HFFc6 (cell line): ENCODE measurements at regions not wholly inside any gene's neighbourhood (a gene's known extent, or its start where the extent isn't known, plus 50 kb on each side); places are given as distances from the start of the nearest gene placed in this dataset.

Experiments
- DNase-seq: peaks from one replicate; pipeline ENCODE4 v3.0.0-alpha.2; 2018
- H3K27ac Mint-ChIP-seq: 2 replicates; pipeline ENCODE4 v1.8.0; 2020; ENCODE audit warnings: mild to moderate bottlenecking, mixed read lengths
- H3K27me3 Mint-ChIP-seq: 2 replicates; pipeline ENCODE4 v1.8.0; 2021; ENCODE audit warnings: mild to moderate bottlenecking, moderate library complexity, mixed read lengths; ENCODE audit not compliant: insufficient read depth
- H3K36me3 Mint-ChIP-seq: 2 replicates; pipeline ENCODE4 v1.8.0; 2021; ENCODE audit warnings: low read depth, mixed read lengths
- H3K4me1 Mint-ChIP-seq: 2 replicates; pipeline ENCODE4 v1.8.0; 2020; ENCODE audit warnings: low read depth, mixed read lengths
- H3K4me3 Mint-ChIP-seq: 2 replicates; pipeline ENCODE4 v1.8.0; 2020; ENCODE audit warnings: mild to moderate bottlenecking, moderate library complexity, mixed read lengths
- H3K9me3 Mint-ChIP-seq: 2 replicates; pipeline ENCODE4 v1.8.0; 2020; ENCODE audit warnings: mild to moderate bottlenecking, mixed read lengths
- CTCF ChIP-seq: fragments of 200-600 bp; sonication (generic); IDR thresholded peaks from 2 replicates; pipeline ENCODE4 v1.5.0; 2021; ENCODE audit warnings: antibody characterized with exemption, mild to moderate bottlenecking

- Mint-ChIP-seq H3K4me1 (peaks cover 53% of the 10 kb centered on the region), H3K4me3 (no peak overlapping the region), H3K27ac (no peak overlapping the region), H3K36me3 (no peaks in the 10 kb centered on the region; the same call in 1 of the 2 replicates), H3K27me3 (no peaks in the 10 kb centered on the region), H3K9me3 (no peaks in the 10 kb centered on the region)
- no peak for TF ChIP-seq CTCF
- peak; percentile 15 for DNase-seq
Measured at GRCh38 chr1:72442262-72442661, 159.9 kb upstream of the NEGR1 start.

- peaks cover 60% of the 10 kb centered on the region for H3K4me1 Mint-ChIP-seq
- no peaks in the 10 kb centered on the region for H3K36me3 Mint-ChIP-seq
- no peaks in the 10 kb centered on the region for H3K9me3 Mint-ChIP-seq
- peak; percentile 56 for DNase-seq
- peak overlapping the region; percentile 84 for H3K27ac Mint-ChIP-seq
- TF ChIP-seq CTCF = no peak
- no peaks in the 10 kb centered on the region for H3K27me3 Mint-ChIP-seq
- H3K4me3 Mint-ChIP-seq = no peak overlapping the region
Measured at GRCh38 chr1:72439036-72439435, 156.7 kb upstream of the NEGR1 start.

- DNase-seq = peak; percentile 9
- Mint-ChIP-seq H3K9me3 (no peaks in the 10 kb centered on the region), H3K36me3 (no peaks in the 10 kb centered on the region), H3K27ac (peak overlapping the region; percentile 84), H3K4me1 (peaks cover 61% of the 10 kb centered on the region), H3K4me3 (peak overlapping the region; percentile 15; the same call in 1 of the 2 replicates), H3K27me3 (no peaks in the 10 kb centered on the region)
- no peak for TF ChIP-seq CTCF
Measured at GRCh38 chr1:72438270-72438669, 155.9 kb upstream of the NEGR1 start.

GRCh38 chr1:72435025-72435424 lies 152.7 kb upstream of the NEGR1 start:
- H3K4me1 Mint-ChIP-seq = peaks cover 57% of the 10 kb centered on the region
- TF ChIP-seq CTCF = no peak
- no peaks in the 10 kb centered on the region for H3K36me3 Mint-ChIP-seq

GRCh38 chr1:72434070-72434469 lies 151.7 kb upstream of the NEGR1 start:
- H3K27me3 Mint-ChIP-seq = no peaks in the 10 kb centered on the region
- peaks cover 47% of the 10 kb centered on the region for H3K4me1 Mint-ChIP-seq
- no peak overlapping the region for H3K27ac Mint-ChIP-seq
- no peaks in the 10 kb centered on the region for H3K9me3 Mint-ChIP-seq
- TF ChIP-seq CTCF = no peak
- no peak overlapping the region for H3K4me3 Mint-ChIP-seq
- peaks cover 2% of the 10 kb centered on the region for H3K36me3 Mint-ChIP-seq
- no peak for DNase-seq

More at GRCh38 chr1:72435025-72435424, 152.7 kb upstream of the NEGR1 start:
- Mint-ChIP-seq H3K4me3 (no peak overlapping the region), H3K27ac (no peak overlapping the region), H3K9me3 (no peaks in the 10 kb centered on the region), H3K27me3 (no peaks in the 10 kb centered on the region)
- peak; percentile 5 for DNase-seq

- no peak overlapping the region for H3K4me3 Mint-ChIP-seq
Measured at GRCh38 chr1:72433591-72433990, 151.3 kb upstream of the NEGR1 start.

More at GRCh38 chr1:72433591-72433990, 151.3 kb upstream of the NEGR1 start:
- Mint-ChIP-seq H3K36me3 (peaks cover 6% of the 10 kb centered on the region), H3K9me3 (no peaks in the 10 kb centered on the region; the same call in 1 of the 2 replicates), H3K27me3 (no peaks in the 10 kb centered on the region), H3K4me1 (peaks cover 43% of the 10 kb centered on the region), H3K27ac (no peak overlapping the region)
- TF ChIP-seq CTCF = no peak
- DNase-seq = no peak
